ENCODE measurements at regions not wholly inside any gene's neighbourhood (a gene's known extent, or its start where the extent isn't known, plus 50 kb on each side); places are given as distances from the start of the nearest gene placed in this dataset.

- no peak overlapping the region for H3K27ac ChIP-seq
- TF ChIP-seq CTCF (conservative IDR thresholded peaks at IDR 0.05): no peak
Observed at GRCh38 chr2:104448661-104449440, 405.1 kb upstream of the POU3F3 start.

- TF ChIP-seq CTCF (conservative IDR thresholded peaks at IDR 0.05): no peak
- no peak overlapping the region for H3K27ac ChIP-seq
Observed at GRCh38 chr2:104452558-104452957, 401.4 kb upstream of the POU3F3 start.

- TF ChIP-seq CTCF (conservative IDR thresholded peaks at IDR 0.05): no peak
- H3K27ac ChIP-seq: no peak overlapping the region
Observed at GRCh38 chr2:104462731-104463130, 391.2 kb upstream of the POU3F3 start.

- H3K27ac ChIP-seq: no peak overlapping the region
- no peak for TF ChIP-seq CTCF (conservative IDR thresholded peaks at IDR 0.05)
Observed at GRCh38 chr2:104465981-104466380, 387.9 kb upstream of the POU3F3 start.

GRCh38 chr2:104468846-104469245 is 385.1 kb upstream of the POU3F3 start:
- no peak for TF ChIP-seq CTCF (conservative IDR thresholded peaks at IDR 0.05)
- no peak overlapping the region for H3K27ac ChIP-seq

- no peak for TF ChIP-seq CTCF (conservative IDR thresholded peaks at IDR 0.05)
Observed at GRCh38 chr2:104472076-104472475, 381.8 kb upstream of the POU3F3 start.

GRCh38 chr2:104473546-104473945 is 380.4 kb upstream of the POU3F3 start:
- H3K27ac ChIP-seq: no peak overlapping the region
- no peak for TF ChIP-seq CTCF (conservative IDR thresholded peaks at IDR 0.05)

More at GRCh38 chr2:104472076-104472475, 381.8 kb upstream of the POU3F3 start:
- no peak overlapping the region for H3K27ac ChIP-seq
